ENCODE measurements at regions not wholly inside any gene's neighbourhood (a gene's known extent, or its start where the extent isn't known, plus 50 kb on each side); places are given as distances from the start of the nearest gene placed in this dataset.
"Not testable (repeated sequence)": the region's sequence is repeated elsewhere in the genome, so short reads cannot be mapped to it uniquely, and the experiment has no call there.

DNA sequence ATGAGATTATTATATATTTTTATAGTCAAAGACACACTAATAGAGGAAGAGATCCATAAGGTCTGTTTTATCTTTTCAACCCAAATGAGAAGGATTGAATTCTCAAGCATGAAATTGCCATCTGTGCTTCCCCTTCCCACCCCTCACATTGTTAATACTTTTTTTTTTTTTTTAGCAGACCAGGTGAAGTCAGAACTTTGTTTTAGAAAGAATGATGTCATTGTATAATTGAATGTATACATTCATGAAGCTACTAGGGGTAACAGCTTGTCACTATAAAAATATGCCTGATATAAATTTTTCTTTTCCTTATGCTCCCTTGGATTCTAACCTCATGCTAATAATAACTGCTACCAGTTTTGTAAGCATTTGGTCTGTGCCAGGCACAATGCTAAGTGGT is 88.9 kb downstream of the TFAP2B start:
- no peak overlapping the region for H3K27ac Mint-ChIP-seq
- no peaks in the 10 kb centered on the region for H3K27me3 ChIP-seq
- no peaks in the 10 kb centered on the region for H3K36me3 Mint-ChIP-seq
- H3K9me3 Mint-ChIP-seq = peaks cover 3% of the 10 kb centered on the region
- no peak for TF ChIP-seq EZH2phosphoT487 (IDR thresholded peaks at IDR 0.05)
- TF ChIP-seq EZH2 (IDR thresholded peaks at IDR 0.05) = no peak
- TF ChIP-seq, protein P1, sequence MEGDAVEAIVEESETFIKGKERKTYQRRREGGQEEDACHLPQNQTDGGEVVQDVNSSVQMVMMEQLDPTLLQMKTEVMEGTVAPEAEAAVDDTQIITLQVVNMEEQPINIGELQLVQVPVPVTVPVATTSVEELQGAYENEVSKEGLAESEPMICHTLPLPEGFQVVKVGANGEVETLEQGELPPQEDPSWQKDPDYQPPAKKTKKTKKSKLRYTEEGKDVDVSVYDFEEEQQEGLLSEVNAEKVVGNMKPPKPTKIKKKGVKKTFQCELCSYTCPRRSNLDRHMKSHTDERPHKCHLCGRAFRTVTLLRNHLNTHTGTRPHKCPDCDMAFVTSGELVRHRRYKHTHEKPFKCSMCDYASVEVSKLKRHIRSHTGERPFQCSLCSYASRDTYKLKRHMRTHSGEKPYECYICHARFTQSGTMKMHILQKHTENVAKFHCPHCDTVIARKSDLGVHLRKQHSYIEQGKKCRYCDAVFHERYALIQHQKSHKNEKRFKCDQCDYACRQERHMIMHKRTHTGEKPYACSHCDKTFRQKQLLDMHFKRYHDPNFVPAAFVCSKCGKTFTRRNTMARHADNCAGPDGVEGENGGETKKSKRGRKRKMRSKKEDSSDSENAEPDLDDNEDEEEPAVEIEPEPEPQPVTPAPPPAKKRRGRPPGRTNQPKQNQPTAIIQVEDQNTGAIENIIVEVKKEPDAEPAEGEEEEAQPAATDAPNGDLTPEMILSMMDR (IDR thresholded peaks at IDR 0.05) = no peak
- H3F3A ChIP-seq (ENCODE audit: low read depth) = no peaks in the 10 kb centered on the region
- H2AFZ ChIP-seq (replicated peaks) = no peak overlapping the region
- no peaks in the 10 kb centered on the region for H3K4me1 Mint-ChIP-seq
- H3K9ac ChIP-seq = no peak overlapping the region
- no peaks in the 10 kb centered on the region for H3K27me3 Mint-ChIP-seq (ENCODE audit: insufficient read depth, low read depth)
- no peaks in the 10 kb centered on the region for H3K79me2 ChIP-seq (ENCODE audit: low read depth)
- no peak for DNase-seq (ENCODE audit: low spot score)
- no peaks in the 10 kb centered on the region for H3K4me1 ChIP-seq
- no peak overlapping the region for H3K4me2 ChIP-seq
- H3K27ac ChIP-seq = no peak overlapping the region
- H3K4me3 Mint-ChIP-seq = no peak overlapping the region
- no peak overlapping the region for H3K4me3 ChIP-seq
- no peaks in the 10 kb centered on the region for H4K20me1 ChIP-seq (ENCODE audit: low read depth)
- no peaks in the 10 kb centered on the region for H3K36me3 ChIP-seq
- no peaks in the 10 kb centered on the region for H3K9me3 ChIP-seq (ENCODE audit: low read depth)

DNA sequence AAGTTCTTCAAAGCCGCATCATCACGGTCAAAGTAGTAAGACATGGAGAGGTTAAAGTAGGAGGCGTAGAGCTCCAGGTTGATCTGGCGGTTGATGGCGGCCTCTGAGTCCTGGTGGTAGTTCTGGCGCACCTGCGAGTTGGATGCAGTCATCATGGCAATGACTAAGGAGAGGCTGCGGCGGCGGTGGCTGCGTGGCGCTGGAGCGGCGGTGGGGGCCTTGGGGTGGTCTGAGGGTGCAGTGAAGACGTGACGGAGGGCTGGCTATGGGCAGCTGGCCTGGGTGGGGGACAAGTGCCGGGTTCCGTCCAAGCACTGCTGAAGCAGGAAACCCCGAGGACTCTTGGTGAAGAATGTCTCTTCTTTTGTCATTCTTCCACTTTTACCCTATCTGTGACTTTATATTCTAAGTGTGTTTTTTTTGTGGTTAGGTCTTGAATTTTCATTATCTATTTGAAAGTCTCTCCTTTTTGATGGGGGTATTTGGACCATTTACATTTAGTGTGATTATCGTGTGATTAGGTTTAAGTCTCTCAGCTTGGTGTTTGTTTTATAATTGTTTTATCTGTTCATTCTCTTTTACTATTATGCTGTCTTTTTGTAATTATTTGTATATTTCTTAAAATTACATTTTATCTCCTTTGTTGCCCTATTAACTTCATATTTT is 94.6 kb downstream of the TFAP2B start:
- Histone ChIP-seq H3K4me1 (no peaks in the 10 kb centered on the region), H4K20me1 (ENCODE audit: low read depth) (no peaks in the 10 kb centered on the region), H3K27ac (no peak overlapping the region), H3K9me3 (ENCODE audit: low read depth) (peaks cover 7% of the 10 kb centered on the region), H3K36me3 (no peaks in the 10 kb centered on the region), H3K4me3 (no peak overlapping the region), H3K4me2 (no peak overlapping the region), H3K27me3 (no peaks in the 10 kb centered on the region), H2AFZ (replicated peaks) (no peak overlapping the region), H3F3A (ENCODE audit: low read depth) (no peaks in the 10 kb centered on the region), H3K9ac (no peak overlapping the region), H3K79me2 (ENCODE audit: low read depth) (no peaks in the 10 kb centered on the region)
- Mint-ChIP-seq H3K27ac (no peak overlapping the region), H3K36me3 (no peaks in the 10 kb centered on the region), H3K27me3 (ENCODE audit: insufficient read depth, low read depth) (peaks cover 2% of the 10 kb centered on the region), H3K9me3 (peaks cover 19% of the 10 kb centered on the region), H3K4me3 (no peak overlapping the region), H3K4me1 (no peaks in the 10 kb centered on the region)
- no peak for DNase-seq (ENCODE audit: low spot score)
- TF ChIP-seq EZH2phosphoT487 (IDR thresholded peaks at IDR 0.05) (no peak), EZH2 (IDR thresholded peaks at IDR 0.05) (no peak)
- TF ChIP-seq, protein P1 (IDR thresholded peaks at IDR 0.05) = no peak

DNA sequence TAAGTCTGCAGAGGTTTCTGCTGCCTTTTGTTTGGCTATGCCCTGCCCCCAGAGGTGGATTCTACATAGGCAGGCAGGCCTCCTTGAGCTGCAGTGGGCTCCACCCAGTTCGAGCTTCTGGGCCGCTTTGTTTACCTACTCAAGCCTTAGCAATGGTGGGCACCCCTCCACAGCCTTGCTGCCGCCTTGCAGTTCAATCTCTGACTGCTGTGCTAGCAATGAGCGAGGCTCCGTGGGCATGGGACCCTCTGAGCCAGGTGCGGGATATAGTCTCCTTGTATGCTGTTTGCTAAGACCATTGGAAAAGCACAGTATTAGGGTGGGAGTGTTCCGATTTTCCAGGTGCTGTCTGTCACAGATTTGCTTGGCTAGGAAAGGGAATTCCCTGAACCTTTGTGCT is 102.7 kb downstream of the TFAP2B start:
- H3K27me3 ChIP-seq; H3K4me3 Mint-ChIP-seq; H4K20me1 ChIP-seq (ENCODE audit: low read depth); H2AFZ ChIP-seq (replicated peaks); H3K79me2 ChIP-seq (ENCODE audit: low read depth); H3K9ac ChIP-seq; H3K9me3 ChIP-seq (ENCODE audit: low read depth); H3K27ac ChIP-seq; H3K4me2 ChIP-seq; H3K4me3 ChIP-seq; H3K27ac Mint-ChIP-seq; H3K4me1 ChIP-seq; H3K36me3 ChIP-seq; DNase-seq (ENCODE audit: low spot score); H3K36me3 Mint-ChIP-seq; H3K27me3 Mint-ChIP-seq (ENCODE audit: insufficient read depth, low read depth); H3F3A ChIP-seq (ENCODE audit: low read depth); H3K4me1 Mint-ChIP-seq: not testable (repeated sequence)
- H3K9me3 Mint-ChIP-seq = peaks cover 26% of the 10 kb centered on the region

DNA sequence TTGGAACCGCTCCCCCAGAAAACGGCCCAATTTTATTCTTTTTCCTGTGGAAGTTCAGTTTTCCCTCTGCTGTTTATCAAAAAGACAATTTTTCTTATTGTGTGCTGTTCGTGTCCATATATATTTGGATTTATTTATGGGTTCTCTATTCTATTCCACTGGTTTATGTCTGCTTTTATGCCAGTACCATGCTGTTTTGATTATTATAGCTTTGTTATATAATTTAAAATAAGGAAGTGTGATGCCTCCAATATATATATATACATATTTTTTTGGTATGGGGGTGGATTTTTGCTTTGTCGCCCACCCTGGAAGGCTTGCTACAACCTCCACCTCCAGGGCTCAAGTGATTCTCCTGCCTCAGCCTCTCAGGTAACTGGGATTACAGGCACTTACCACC is 103.3 kb downstream of the TFAP2B start:
- H3K9me3 Mint-ChIP-seq = peaks cover 26% of the 10 kb centered on the region
- no peak overlapping the region for H3K4me3 ChIP-seq
- H3K9me3 ChIP-seq (ENCODE audit: low read depth) = no peaks in the 10 kb centered on the region
- no peaks in the 10 kb centered on the region for H3K27me3 Mint-ChIP-seq (ENCODE audit: insufficient read depth, low read depth)
- H2AFZ ChIP-seq (replicated peaks) = no peak overlapping the region
- H3K4me3 Mint-ChIP-seq = no peak overlapping the region
- H3K4me2 ChIP-seq = no peak overlapping the region
- H3K27ac Mint-ChIP-seq = no peak overlapping the region
- H3K9ac ChIP-seq = no peak overlapping the region
- no peaks in the 10 kb centered on the region for H4K20me1 ChIP-seq (ENCODE audit: low read depth)
- H3K36me3 Mint-ChIP-seq = no peaks in the 10 kb centered on the region
- H3K27ac ChIP-seq = no peak overlapping the region
- H3K4me1 ChIP-seq = no peaks in the 10 kb centered on the region
- no peaks in the 10 kb centered on the region for H3K36me3 ChIP-seq
- no peak for TF ChIP-seq EZH2 (IDR thresholded peaks at IDR 0.05)
- no peak for TF ChIP-seq EZH2phosphoT487 (IDR thresholded peaks at IDR 0.05)
- TF ChIP-seq, protein P1 (IDR thresholded peaks at IDR 0.05) = no peak
- no peaks in the 10 kb centered on the region for H3K4me1 Mint-ChIP-seq
- no peak for DNase-seq (ENCODE audit: low spot score)
- no peaks in the 10 kb centered on the region for H3K27me3 ChIP-seq
- H3K79me2 ChIP-seq (ENCODE audit: low read depth) = no peaks in the 10 kb centered on the region
- no peaks in the 10 kb centered on the region for H3F3A ChIP-seq (ENCODE audit: low read depth)
